ENCODE measurements at regions not wholly inside any gene's neighbourhood (a gene's known extent, or its start where the extent isn't known, plus 50 kb on each side); places are given as distances from the start of the nearest gene placed in this dataset.
"Not testable (repeated sequence)": the region's sequence is repeated elsewhere in the genome, so short reads cannot be mapped to it uniquely, and the experiment has no call there.

DNA sequence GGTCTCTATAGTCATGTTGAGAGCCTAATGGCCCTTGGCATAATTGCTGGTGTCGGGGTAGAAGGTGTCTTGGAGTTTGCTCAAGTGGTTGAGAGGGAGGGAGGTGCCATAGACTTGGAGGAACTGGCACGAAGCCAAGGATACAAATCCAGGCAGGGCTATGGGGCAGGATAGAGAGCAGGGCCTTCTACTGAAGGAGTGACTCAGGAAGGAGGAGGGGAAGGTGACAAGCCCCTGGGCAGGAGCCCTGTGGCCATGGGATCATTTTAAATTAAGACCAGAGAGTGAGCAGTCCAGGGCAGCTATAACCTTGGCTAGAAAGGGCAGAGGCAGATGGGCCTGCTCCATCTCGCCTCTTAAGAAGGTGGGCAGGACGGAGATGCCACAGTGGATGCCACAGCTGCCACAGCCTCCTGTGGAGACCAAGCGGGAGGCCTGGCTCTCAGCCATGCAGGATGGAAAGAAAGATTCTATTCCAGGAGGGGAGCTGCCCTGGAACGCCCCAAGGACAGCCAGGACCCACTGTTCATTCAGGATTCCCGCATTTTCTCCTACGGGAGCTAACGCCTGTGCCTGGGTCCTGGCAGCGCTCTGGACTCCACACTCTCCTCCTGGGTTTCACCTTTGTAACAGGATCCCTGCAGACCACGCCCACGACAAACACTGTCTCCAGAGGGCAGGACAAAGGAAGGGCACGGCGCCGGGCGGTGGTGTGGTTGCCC is 189.6 kb downstream of the KLRB1 start:
- in situ Hi-C loops (cut with HindIII; ENCODE audit: low sequenced_read_pairs); DNase-seq (ENCODE audit: low spot score): not testable (repeated sequence)

DNA sequence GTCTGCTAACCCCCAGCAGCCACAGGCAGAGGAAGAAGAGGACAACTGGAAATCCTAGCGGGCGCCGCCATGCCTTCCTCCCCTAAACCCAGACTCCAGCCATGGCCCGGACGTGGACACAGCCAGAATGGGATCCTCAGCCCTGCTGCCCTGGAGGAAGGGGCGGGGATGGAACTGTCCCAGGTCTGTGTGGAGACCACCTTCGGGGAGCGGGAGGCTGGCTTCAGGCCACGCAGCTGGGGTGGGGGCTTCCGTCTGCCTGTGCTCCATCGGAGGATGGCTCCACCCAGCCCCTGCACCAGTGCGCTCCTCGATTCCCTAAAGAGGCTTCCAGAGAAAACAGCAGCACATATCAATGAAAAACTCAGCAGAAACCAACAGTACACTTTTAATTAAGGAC is 190.4 kb downstream of the KLRB1 start:
- in situ Hi-C loops (cut with HindIII; ENCODE audit: low sequenced_read_pairs): not testable (repeated sequence)

DNA sequence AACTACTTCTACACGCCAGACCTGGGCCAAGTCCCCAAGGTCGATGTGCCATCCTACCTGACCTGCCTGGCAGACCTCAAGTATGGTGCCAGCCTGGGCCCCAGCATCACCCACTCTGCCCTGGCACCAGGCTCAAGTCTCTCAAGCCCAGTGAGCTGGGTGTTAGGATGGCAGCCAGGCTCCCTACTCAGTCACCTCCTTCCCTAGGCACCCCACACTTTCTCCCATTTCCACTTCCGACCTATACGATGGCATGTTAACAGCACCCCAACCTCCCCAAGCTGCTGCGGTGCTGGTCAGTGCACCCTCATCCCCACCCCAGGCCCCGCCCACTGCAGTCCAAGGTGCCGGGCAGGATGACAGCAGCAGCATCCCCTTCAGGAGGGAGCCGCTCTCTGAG is 191.4 kb downstream of the KLRB1 start:
- in situ Hi-C loops (cut with HindIII; ENCODE audit: low sequenced_read_pairs): not testable (repeated sequence)

More for the DNA sequence above, 190.4 kb downstream of the KLRB1 start:
- not testable (repeated sequence) for DNase-seq (ENCODE audit: low spot score)

DNA sequence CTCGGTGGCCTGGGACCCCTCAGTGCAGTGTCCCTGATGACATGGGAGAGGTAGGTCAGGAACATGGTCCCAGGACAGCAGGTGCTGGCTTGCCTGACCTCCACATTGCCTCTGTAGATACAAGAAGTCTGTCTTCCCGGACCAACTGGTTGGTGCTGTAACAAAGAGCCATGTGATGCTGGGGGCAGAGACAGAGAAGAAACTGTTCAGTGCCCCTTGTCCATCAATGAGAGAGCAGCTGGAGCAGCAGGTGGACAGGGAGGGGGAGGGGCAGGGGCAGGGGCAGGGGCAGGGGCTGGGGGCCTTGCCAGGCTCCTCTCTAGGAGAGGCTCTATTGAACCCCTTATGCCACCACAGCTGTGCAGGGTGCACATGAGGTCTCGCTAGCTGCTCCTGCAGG is 191.8 kb downstream of the KLRB1 start:
- DNase-seq (ENCODE audit: low spot score); in situ Hi-C loops (cut with HindIII; ENCODE audit: low sequenced_read_pairs): not testable (repeated sequence)

More for the DNA sequence above, 191.4 kb downstream of the KLRB1 start:
- not testable (repeated sequence) for DNase-seq (ENCODE audit: low spot score)

DNA sequence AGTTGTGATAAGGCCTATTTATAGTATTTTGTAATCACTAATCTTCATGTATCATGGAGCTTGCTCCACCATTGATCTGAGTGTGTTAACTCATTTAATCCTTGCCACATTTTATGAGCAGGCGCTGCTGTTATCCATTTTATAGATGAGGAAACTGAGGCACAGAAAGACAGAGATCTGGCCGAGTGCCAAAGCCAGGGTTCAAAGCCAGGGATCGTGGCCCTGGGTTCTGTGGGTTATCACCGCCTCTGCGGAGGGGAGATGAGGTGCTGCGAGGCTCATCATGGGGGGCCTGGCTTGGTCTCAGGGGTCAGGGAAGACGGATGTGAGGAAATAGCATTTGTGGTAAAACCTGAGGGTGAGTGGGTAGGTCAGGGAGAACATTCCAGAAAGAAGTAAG is 193.9 kb downstream of the KLRB1 start:
- DNase-seq (ENCODE audit: low spot score); in situ Hi-C loops (cut with HindIII; ENCODE audit: low sequenced_read_pairs): not testable (repeated sequence)

DNA sequence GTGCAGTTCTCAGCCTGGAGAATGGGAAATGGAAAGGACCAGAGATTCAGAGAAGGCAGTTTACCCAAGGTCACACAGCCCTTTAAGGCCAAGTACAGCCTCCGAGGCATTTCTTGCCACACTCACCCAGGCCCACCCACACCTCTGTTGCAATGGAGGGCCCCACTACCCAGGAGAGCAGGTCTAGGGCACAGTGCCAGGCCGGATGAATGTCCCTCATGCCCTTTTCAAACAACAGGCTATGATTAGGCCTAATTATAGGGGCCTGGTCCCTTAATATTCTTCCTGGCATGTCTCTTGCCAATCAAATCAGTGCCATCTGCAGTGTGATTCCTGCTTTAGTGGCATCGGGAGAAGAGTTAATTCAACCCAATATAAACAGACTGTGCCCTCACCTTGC is 195.3 kb downstream of the KLRB1 start:
- DNase-seq (ENCODE audit: low spot score); in situ Hi-C loops (cut with HindIII; ENCODE audit: low sequenced_read_pairs): not testable (repeated sequence)

DNA sequence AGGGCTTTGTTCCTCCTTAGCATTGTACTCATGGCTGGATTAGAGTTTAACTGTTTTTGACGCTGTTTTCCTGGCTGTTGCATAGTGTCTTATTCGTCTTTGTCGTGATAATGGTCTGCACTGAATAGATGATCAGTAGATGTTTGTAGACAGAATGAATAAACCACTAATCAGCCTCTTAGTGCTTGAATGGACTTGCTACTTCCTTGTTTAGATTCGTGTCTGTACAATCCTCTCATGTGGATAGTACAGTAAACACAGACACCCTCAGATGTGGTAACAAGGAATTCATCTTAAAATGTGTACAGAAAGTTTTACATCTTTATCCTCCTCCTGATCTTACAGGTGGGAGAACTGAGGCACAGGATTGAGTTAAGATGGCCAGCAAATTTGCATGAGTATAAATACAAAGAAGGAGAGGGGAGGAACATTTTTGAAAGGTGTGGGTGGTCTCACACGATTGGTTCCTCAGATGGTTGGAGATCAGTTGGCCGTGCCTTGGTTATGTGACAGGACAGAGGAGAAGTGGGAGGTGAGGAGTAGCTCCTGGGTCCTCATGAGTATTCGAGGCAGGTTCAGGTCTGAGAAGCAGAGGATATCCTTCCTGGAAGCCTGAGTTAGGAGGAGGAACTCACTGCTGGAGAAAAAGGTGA is 196.0 kb downstream of the KLRB1 start:
- in situ Hi-C loops (cut with HindIII; ENCODE audit: low sequenced_read_pairs); DNase-seq (ENCODE audit: low spot score): not testable (repeated sequence)

DNA sequence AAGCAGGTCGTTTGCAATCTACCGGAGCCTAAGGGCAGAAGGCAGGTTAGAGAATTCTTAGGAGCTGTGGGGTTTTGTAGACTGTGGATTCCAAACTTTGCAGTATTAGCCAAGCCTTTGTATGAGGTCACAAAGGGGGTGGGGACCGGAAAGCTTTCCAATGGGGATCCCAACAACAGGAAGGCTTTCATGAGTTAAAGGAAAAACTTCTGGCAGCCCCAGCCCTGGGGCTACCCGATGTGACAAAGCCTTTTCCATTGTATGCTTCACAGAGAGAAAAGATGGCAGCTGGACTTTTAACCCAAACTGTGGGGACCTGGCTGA is 199.2 kb upstream of the PZP start:
- in situ Hi-C loops (cut with HindIII; ENCODE audit: low sequenced_read_pairs); DNase-seq (ENCODE audit: low spot score): not testable (repeated sequence)

DNA sequence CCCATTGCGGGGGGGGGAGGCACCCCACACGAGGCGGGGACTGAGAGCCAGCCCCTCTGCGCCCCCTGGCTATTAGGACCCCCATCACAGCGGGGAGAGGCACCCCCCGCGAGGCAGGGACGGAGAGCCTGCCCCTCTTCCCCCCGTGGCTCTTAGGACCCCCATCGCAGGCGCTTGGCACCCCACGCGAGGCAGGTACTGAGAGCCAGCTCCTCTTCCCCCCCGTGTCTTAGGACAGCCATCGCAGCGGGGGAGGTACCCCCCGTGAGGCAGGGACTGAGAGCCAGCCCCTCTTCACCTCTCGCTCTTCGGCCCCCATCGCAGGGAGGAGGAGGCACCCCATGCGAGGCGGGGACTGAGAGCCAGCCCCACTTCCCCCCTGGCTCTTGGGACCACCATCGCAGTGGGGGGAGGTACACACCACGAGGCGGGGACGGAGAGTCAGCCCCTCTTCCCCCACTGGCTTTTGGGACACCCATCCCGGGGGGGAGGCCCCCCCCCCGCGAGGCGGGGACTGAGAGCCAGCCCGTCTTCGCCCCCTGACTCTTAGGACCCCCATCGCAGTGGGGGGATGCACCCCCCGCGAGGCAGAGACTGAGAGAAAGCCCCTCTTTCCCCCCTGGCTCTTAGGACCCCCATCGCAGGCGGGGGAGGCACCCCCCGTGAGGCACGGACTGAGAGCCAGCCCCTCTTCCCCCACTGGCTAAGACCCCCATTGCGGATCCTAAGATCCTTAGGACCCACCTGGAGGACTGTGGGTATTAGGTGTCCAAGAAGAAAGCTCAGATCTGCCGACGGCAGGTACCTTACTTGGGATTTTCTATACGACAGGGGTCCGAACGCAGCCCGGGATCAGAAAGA is 198.6 kb upstream of the PZP start:
- no peak for DNase-seq (ENCODE audit: low spot score)
- in situ Hi-C loops (cut with HindIII; ENCODE audit: low sequenced_read_pairs): no loop called here

DNA sequence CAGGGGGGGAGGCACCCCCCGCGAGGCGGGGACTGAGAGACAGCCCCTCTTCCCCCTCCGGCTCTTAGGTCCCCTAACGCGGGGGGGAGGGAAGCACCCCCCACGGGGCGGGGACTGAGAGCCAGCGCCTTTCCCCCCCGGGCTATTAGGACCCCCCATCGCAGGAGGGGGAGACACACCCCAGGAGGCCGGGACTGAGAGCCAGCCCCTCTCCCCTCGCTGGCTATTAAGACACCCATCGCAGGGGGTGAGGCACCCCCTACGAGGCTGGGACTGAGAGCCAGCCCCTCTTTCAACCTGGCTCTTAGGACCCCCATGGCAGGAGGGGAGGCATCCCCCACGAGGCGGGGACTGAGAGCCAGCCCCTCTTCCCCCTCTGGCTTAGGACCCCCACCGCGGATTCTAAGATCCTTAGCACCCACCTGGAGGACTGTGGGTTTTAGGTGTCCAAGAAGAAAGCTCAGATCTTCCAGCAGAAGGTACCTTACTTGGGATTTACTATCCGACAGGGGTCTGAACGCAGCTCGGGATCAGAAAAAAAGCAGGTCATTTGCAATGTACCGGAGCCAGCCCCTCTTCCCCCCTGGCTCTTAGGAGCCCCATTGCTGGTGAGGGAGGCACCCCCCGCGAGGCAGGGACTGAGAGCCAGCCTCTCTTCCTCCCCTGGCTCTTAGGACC is 197.8 kb upstream of the PZP start:
- DNase-seq (ENCODE audit: low spot score): no peak
- in situ Hi-C loops (cut with HindIII; ENCODE audit: low sequenced_read_pairs): no loop called here

DNA sequence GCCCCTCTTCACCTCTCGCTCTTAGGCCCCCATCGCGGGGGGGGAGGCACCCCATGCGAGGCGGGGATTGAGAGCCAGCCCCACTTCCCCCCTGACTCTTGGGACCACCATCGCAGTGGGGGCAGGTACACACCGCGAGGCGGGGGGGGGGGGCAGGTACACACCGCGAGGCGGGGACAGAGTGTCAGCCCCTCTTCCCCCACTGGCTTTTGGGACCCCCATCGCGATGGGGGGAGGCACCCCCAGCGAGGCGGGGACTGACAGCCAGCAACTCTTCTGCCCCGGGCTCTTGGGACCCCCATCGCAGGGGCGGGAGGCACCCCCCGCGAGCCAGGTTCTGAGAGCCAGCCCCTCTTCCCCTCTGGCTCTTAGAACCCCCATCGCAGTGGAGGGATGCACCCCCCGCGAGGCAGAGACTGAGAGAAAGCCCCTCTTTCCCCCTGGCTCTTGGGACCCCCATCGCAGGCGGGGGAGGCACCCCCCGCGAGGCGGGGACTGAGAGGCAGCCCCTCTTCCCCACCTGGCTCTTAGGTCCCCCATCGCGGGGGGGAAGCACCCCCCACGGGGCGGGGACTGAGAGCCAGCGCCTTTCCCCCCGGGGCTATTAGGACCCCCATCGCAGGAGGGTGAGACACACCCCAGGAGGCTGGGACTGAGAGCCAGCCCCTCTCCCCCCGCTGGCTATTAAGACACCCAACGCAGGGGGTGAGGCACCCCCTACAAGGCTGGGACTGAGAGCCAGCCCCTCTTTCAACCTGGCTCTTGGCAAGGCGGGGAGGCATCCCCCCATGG is 196.5 kb upstream of the PZP start:
- in situ Hi-C loops (cut with HindIII; ENCODE audit: low sequenced_read_pairs): no loop called here
- no peak for DNase-seq (ENCODE audit: low spot score)

DNA sequence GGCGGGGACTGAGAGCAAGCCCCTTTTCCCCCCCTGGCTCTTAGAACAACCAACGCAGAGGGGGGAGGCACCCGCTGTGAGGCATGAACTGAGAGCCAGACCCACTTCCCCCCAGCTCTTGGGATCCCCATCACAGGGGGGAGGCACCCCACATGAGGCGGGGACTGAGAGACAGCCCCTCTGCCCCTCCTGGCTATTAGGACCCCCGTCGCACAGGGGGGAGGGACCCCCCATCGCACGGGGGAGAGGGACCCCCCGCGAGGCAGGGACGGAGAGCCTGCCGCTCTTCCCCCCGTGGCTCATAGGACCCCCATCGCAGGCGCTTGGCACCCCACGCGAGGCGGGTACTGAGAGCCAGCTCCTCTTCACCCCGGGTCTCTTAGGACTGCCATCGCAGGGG is 195.8 kb upstream of the PZP start:
- no peak for DNase-seq (ENCODE audit: low spot score)

DNA sequence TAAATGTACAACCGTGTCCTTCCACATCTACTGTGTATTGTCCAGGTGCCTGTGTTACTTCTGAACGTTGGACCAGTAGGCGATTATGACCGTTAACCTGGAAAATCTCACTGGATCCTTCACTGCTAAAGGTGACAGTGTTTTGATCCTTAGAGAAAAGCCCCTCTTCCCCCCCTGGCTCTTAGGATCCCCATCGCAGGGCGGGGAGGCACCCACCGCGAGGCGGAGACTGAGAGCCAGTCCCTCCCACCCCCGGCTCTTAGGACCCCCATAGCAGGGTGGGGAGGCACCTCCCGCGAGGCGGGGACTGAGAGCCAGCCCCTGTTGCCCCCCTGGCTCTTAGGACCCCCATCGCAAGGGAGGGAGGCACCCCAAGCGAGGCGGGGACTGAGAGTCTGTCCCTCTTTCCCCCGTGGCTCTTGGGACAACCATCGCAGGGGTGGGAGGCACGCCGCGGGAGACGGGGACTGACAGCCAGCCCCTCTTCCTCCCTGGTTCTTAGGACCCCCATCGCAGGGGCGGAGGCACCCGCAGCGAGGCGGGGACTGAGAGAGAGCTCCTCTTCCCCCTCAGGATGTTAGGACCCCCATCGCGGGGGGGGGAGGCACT is 194.3 kb upstream of the PZP start:
- in situ Hi-C loops (cut with HindIII; ENCODE audit: low sequenced_read_pairs); DNase-seq (ENCODE audit: low spot score): not testable (repeated sequence)

More for the DNA sequence above, 195.8 kb upstream of the PZP start:
- in situ Hi-C loops (cut with HindIII; ENCODE audit: low sequenced_read_pairs): no loop called here

DNA sequence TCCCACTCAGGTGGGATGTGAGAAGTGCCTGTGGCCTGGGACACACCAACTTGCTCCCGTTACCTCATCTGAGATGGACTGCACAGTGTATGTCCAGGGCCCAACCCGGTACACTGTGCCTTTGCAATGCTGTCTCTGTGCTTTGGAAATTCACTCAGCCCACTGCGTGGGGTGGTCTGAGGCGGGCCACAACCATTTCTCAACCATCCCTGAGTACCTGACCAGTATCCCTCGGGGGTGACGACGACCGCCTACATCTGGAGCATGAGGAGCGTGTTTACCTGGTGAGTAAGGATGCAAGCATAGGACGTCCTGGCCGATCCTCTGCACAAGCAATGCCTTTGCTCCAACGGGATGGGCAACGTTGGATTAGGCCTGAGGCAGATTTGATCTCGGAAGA is 188.2 kb upstream of the PZP start:
- DNase-seq (ENCODE audit: low spot score); in situ Hi-C loops (cut with HindIII; ENCODE audit: low sequenced_read_pairs): not testable (repeated sequence)

DNA sequence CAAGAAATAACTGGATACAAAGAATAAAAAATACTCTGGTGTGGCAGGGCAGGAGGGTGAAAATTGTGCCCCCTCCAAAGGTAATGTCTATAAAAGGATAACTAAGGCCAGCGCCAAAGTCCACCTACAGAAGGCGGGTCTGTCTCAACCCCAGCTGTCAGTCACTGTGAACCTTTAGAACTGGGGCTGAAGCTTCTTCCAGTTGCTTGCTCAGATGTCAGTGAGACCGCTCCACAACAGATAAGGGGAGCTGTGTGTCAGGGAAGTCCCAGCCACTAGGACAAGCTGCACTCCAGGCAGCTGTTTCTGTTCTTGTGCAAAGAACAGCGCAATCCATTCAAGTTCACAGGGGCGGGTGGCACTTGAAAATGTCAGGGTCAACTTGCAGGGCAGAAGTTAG is 187.0 kb upstream of the PZP start:
- DNase-seq (ENCODE audit: low spot score); in situ Hi-C loops (cut with HindIII; ENCODE audit: low sequenced_read_pairs): not testable (repeated sequence)

DNA sequence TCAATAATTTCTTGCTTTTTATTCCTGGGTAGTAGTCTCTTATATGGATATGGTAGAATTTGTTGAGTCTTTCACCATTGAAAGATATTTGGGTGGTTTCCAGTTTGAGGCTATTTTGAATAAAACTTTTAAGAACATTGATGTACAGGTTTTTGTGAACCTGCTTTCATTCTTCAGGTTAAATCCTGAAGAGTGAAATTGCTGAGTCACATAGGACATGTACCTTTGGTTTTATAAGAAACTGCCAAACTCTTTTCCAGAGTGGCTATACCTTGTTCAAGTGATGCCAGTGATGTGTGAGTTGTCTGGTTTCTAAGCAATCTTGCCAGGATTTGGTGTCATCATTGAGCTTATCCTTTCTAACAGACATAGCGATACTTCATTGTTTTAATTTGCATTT is 184.6 kb upstream of the PZP start:
- no peak for DNase-seq (ENCODE audit: low spot score)
- in situ Hi-C loops (cut with HindIII; ENCODE audit: low sequenced_read_pairs): no loop called here

DNA sequence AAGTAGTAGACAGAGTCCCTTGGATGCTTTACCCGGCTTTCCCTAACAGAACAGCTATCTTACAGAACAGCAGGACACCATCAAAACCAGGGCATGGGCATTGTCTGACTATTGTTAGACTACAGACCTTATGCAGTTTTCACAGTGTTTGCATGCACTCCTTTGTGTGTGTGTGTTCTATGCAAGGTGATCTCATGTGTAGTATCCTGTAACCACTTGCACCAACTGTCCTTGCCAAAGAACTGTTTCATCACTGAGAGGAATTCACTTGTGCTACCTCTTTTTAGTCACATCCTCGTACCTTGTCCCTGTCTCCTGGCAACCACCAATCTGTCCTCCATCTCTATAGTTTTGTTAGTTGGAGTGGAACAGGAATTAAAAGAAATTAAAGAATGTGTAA is 183.6 kb upstream of the PZP start:
- no peak for DNase-seq (ENCODE audit: low spot score)
- in situ Hi-C loops (cut with HindIII; ENCODE audit: low sequenced_read_pairs): no loop called here

DNA sequence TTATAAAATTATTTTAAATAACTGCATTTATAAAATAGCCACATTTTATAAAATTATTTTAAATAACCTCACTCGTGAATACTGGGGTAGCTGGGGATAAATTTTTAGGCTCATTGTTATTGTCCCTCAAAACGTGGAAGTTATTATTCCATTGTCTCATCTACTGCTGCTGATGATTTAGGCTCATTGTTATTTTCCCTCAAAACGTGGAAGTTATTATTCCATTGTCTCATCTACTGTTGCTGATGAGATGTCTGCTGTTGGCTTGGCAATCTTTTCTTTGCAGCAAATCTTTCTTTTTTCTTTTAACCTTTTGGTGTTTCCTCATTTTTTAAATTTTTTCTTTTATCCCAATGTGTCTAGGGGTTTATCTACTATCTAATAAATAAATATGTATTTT is 182.6 kb upstream of the PZP start:
- in situ Hi-C loops (cut with HindIII; ENCODE audit: low sequenced_read_pairs): no loop called here
- DNase-seq (ENCODE audit: low spot score): no peak
